Amygdala (tissue), 56 donors: ENCODE measurements at regions not wholly inside any gene's neighbourhood (a gene's known extent, or its start where the extent isn't known, plus 50 kb on each side); places are given as distances from the start of the nearest gene placed in this dataset.
"Not testable (repeated sequence)": the region's sequence is repeated elsewhere in the genome, so short reads cannot be mapped to it uniquely, and the experiment has no call there.

ENCODE experiments used
- DNase-seq, 56 donors: peaks; one replicate each; lab custom pipeline; 2025; lab: John Stamatoyannopoulos, UW

GRCh38 chr17:27200476-27200875, 93.4 kb upstream of the WSB1 start:
- no peak for DNase-seq

DNA sequence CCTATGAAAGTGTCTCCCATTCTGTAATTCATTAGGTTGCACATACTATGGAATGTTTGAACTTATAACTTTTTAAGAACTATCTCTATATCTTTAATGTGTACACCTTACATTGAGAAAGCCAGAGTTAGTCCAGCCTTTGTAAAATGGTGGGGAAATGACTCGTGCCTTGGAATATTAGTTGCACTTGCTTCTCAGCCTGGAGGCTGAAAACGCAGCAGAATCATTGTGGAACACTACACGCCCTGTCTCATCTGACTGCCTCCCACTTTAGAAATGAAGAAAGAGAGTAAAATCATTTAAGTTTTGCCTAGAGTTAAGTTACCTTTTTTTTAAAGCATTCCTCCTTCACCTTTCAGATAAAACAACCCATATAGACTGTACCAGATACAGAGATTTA, 90.7 kb upstream of the WSB1 start:
- DNase-seq: no peak

- DNase-seq: no peak
These were observed 87.5 kb upstream of the WSB1 start for GRCh38 chr17:27206447-27206846.

DNA sequence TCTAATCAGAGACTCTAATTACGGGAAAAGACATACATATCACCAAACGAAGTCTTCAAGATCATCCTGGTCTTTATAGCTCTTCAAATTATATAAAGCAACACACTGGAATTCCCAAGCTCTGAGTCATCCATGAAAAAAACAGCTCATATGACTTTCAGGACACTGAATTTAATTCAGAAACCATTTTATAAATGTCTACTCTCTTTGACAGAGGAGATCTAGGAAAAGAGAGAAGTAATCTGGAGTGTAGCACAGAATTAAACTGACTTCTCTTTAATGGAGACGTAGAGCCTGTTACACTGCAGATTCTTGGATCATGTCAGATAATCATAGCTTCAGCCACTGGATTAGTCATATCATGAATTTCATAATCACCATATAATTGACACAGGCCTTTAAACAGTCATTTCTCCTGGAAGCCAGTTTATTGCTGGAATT, 86.8 kb upstream of the WSB1 start:
- DNase-seq: no peak

DNA sequence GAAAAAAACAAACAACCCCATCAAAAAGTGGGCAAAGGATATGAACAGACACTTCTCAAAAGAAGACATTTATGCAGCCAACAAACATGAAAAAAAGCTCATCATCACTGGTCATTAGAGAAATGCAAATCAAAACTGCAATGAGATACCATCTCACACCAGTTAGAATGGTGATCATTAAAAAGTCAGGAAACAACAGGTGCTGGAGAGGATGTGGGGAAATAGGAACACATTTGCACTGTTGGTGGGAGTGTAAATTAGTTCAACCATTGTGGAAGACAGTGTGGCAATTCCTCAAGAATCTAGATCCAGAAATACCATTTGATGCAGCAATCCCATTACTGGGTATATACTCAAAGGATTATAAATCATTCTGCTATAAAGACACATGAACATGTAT, 85.5 kb upstream of the WSB1 start:
- not testable (repeated sequence) for DNase-seq

- DNase-seq: no peak
These were observed 84.6 kb upstream of the WSB1 start for GRCh38 chr17:27209316-27209715.

DNA sequence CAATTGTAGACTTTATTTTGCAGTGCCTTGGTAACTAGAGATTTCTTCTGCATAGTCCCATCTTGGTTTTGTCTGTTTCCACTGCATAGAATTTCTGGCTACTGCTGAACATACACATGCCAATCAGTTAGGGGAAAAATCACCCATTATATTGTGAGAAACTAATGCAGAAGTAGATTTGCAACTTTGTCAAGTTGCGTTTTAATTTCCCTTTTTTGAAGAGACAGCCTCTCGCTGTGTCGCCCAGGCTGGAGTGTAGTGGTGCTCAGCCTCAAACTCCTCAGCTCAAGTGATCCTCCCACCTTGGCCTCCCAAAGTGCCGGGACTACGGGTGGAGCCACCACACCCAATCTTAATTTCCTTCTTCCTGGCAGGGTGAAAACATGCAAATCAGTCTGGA, 83.1 kb upstream of the WSB1 start:
- DNase-seq: not testable (repeated sequence)

GRCh38 chr17:27216836-27217235, 77.1 kb upstream of the WSB1 start:
- DNase-seq: no peak

- DNase-seq: peak in 2 of 56 donors; percentile 0
These were observed 76.3 kb upstream of the WSB1 start for GRCh38 chr17:27217631-27218030.

- no peak for DNase-seq
These were observed 75.9 kb upstream of the WSB1 start for GRCh38 chr17:27218041-27218440.

DNA sequence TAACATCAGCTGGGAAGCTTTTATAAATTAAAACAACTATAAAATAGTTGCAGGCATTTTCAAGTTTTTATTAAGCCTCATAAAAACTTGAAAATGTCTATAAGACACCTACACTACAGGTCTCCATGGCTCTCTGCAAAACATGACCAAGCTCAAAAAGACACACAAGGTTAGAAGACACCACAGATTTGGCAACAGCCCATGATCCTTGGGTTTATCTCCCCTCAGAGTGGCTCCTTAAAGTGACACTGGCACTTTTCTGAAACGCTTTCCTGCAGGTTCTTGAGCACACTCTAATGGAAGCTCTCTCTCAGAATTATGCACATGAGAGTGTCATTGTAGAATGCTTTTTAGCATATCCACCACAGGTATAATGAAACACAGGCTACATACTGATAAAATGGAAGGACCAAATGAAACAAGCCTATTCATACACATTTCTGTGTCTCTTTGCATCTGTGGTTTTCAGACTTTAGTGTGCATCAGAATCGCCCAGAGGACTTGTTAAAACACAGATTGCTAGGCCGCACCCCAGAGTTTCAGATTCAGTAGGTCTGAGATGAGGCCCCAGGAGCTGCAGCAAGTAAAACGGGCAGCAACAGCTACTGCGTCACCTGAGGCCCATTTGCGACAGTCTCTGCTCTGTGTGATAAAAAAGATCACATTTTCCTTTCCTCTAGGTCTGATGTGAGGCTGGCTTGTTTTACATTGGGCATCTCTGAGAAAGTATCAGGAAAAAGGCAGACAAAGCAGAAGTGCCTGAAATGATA, 75.0 kb upstream of the WSB1 start:
- no peak for DNase-seq

- no peak for DNase-seq
These were observed 71.4 kb upstream of the WSB1 start for GRCh38 chr17:27222515-27222914.

- DNase-seq: no peak
These were observed 69.2 kb upstream of the WSB1 start for GRCh38 chr17:27224526-27225315.

DNA sequence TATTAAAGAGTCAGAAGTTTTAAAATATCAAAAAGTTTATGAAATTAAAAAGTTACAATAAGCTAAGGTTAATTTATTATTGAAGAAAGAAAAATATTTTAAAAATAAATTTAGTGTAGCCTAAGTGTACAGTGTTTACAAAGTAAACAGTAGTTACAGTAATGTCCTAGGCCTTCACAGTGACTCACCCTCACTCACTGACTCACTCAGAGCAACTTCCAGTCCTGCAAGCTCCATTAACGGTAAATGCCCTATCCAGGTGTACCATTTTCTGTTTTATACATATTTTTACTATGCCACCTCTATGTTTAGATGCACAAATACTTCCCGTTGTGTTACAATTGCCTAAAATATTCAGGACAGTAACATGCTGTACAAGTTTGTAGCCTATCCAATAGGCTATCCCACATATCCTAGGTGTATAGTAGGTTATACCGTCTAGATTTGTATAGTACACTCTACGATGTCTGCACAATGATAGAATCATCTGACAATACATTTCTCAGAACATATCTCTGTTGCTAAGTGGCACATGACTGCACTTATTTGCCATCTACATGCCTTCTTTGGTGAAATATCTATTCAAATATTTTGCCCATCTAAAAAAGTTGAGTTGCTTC, 67.2 kb upstream of the WSB1 start:
- DNase-seq: no peak

DNA sequence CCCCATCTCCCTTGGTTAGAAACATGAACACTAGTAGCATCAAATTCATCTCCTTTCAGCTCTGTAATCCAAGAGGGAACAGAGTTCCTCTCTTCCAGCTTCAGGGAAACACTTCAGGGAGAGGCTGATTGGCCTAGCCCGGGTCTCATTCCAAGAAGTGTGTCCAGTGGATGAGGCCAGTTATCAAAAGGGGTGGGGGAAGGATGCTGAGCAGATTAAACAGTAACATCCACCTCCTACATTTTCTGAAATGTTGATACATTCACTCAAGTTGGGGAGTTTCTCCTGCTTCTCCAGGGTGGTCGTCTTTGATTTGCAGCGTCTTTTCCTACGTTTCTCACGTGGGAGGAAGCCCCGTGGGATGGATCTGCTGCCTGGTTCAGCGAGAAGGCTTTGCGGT, 62.9 kb upstream of the WSB1 start:
- DNase-seq: no peak

DNA sequence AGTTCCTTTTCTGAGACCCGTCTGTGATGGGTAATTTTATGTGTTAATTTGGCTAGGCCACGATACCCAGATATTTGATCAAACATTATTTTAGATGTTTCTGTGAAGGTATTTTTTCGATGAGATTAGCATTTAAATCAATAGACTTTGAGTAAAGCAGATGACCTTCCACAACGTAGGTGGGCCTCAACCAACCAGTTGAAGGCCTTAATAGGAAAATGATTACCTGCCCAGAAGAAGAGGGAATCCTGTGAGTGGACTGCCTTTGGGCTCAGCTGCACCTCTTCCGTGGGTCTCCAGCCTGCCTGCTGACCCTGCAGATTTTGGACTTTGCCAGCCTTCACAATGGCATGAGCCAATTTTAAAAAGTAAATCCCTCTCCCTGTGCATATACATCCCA, 61.6 kb upstream of the WSB1 start:
- DNase-seq: no peak

GRCh38 chr17:27233059-27233458, 60.9 kb upstream of the WSB1 start:
- DNase-seq: no peak

GRCh38 chr17:27233776-27234175, 60.1 kb upstream of the WSB1 start:
- DNase-seq: peak in 1 of 56 donors; percentile 2

DNA sequence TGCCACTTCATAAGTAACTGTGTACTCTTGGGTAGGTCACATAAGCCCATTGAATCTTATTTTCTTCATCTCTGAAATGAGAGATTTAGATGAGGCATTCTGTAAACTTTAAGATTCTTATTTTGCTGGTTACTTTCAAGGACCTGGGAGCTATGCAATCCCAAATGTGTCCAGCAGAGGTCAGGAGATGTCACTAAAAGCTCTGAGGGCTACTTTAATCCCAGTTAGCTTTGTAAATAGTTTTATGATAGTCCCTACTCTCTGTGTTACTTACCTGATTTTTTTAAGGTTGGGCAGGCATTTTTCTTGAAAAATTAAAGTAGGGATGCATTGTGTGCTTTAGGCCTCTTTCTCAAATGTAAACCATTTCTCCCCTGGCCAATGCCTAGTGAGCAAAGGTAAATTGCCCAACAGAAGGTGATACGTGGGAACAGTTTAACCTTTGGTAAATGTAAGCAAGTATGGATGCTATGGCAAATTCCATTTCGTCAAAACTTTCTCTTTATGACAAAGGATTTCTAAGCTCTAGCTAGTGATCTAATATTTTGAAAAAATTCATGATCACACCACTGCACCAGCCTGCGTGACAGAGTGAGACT, 57.1 kb upstream of the WSB1 start:
- peak in 39 of 56 donors; percentile 6 to 92 (median 42) for DNase-seq

- DNase-seq: no peak
These were observed 56.0 kb upstream of the WSB1 start for GRCh38 chr17:27237890-27238289.

GRCh38 chr17:27239046-27239445, 54.9 kb upstream of the WSB1 start:
- peak in 2 of 56 donors; percentile 19 to 25 for DNase-seq
